Activated CD8-positive, alpha-beta memory T cell treated with anti-CD3 and anti-CD28 coated beads for 24 hours (primary cell): ENCODE measurements at regions not wholly inside any gene's neighbourhood (a gene's known extent, or its start where the extent isn't known, plus 50 kb on each side); places are given as distances from the start of the nearest gene placed in this dataset.

Source experiments
- DNase-seq: peaks from one replicate; pipeline ENCODE4 v3.0.0-alpha.2; 2020

GRCh38 chr1:36717431-36717830, 234.7 kb upstream of the CSF3R start:
- DNase-seq = no peak

- no peak for DNase-seq
Measured at GRCh38 chr1:36715797-36716196, 233.1 kb upstream of the CSF3R start.

GRCh38 chr1:36714301-36714700, 231.6 kb upstream of the CSF3R start:
- no peak for DNase-seq

- no peak for DNase-seq
Measured at GRCh38 chr1:36711480-36711879, 228.8 kb upstream of the CSF3R start.

- no peak for DNase-seq
Measured at GRCh38 chr1:36710951-36711350, 228.2 kb upstream of the CSF3R start.

GRCh38 chr1:36709869-36710481, 227.3 kb upstream of the CSF3R start:
- DNase-seq = no peak

GRCh38 chr1:36708587-36708986, 225.9 kb upstream of the CSF3R start:
- no peak for DNase-seq

GRCh38 chr1:36707221-36707620, 224.5 kb upstream of the CSF3R start:
- DNase-seq = no peak

- no peak for DNase-seq
Measured at GRCh38 chr1:36706416-36706815, 223.7 kb upstream of the CSF3R start.

- DNase-seq = no peak
Measured at GRCh38 chr1:36705629-36706028, 222.9 kb upstream of the CSF3R start.

GRCh38 chr1:36703526-36704208, 221.0 kb upstream of the CSF3R start:
- peak; percentile 79 for DNase-seq

- DNase-seq = no peak
Measured at GRCh38 chr1:36702963-36703362, 220.2 kb upstream of the CSF3R start.

GRCh38 chr1:36699113-36699911, 216.6 kb upstream of the CSF3R start:
- DNase-seq = no peak

GRCh38 chr1:36697836-36698605, 215.3 kb upstream of the CSF3R start:
- DNase-seq = no peak

GRCh38 chr1:36696261-36696940, 213.7 kb upstream of the CSF3R start:
- no peak for DNase-seq

- no peak for DNase-seq
Measured at GRCh38 chr1:36693603-36694002, 210.9 kb upstream of the CSF3R start.

GRCh38 chr1:36693161-36693525, 210.4 kb upstream of the CSF3R start:
- no peak for DNase-seq

GRCh38 chr1:36692465-36693160, 209.9 kb upstream of the CSF3R start:
- DNase-seq = no peak

- DNase-seq = no peak
Measured at GRCh38 chr1:36691374-36691773, 208.7 kb upstream of the CSF3R start.

GRCh38 chr1:36689992-36690391, 207.3 kb upstream of the CSF3R start:
- no peak for DNase-seq

GRCh38 chr1:36687312-36687711, 204.6 kb upstream of the CSF3R start:
- peak; percentile 24 for DNase-seq

GRCh38 chr1:36675931-36676562, 193.3 kb upstream of the CSF3R start:
- no peak for DNase-seq
